Uterus (tissue), 3 donors: ENCODE measurements at regions not wholly inside any gene's neighbourhood (a gene's known extent, or its start where the extent isn't known, plus 50 kb on each side); places are given as distances from the start of the nearest gene placed in this dataset.

Experiments
- DNase-seq, 2 donors: peaks; one replicate each; pipeline ENCODE4 v3.0.0-alpha.2; 2019 to 2020
- H3K27ac ChIP-seq, 2 donors: fragments of 200-600 bp; sonication (generic); 1 replicate in 1 of 2; 2 replicates in 1 of 2; pipeline ENCODE4 v1.5.1; 2016 to 2018
- H3K27me3 ChIP-seq, 2 donors: fragments of 200-600 bp; sonication (generic); one replicate each; pipeline ENCODE4 v1.5.1; 2018 to 2019; ENCODE audit warnings: control low read depth in 1 of 2
- H3K36me3 ChIP-seq, 2 donors: fragments of 200-600 bp; sonication (generic); one replicate each; pipeline ENCODE4 v1.5.1; 2019; ENCODE audit warnings: control low read depth in 1 of 2
- H3K4me1 ChIP-seq, 2 donors: fragments of 200-600 bp; sonication (generic); one replicate each; pipeline ENCODE4 v1.5.1; 2018 to 2019; ENCODE audit warnings: control low read depth in 1 of 2
- H3K4me3 ChIP-seq, 2 donors: fragments of 200-600 bp; sonication (generic); 1 replicate in 1 of 2; 2 replicates in 1 of 2; pipeline ENCODE4 v1.5.1; 2018 to 2019; ENCODE audit warnings: mild to moderate bottlenecking in 1 of 2
- H3K9me3 ChIP-seq, 2 donors: fragments of 200-600 bp; sonication (generic); one replicate each; pipeline ENCODE4 v1.5.1; 2019; ENCODE audit warnings: control low read depth in 1 of 2
- CTCF ChIP-seq, 4 experiments: fragments of 200-600 bp in 2 of 4; fragments of 450-650 bp in 2 of 4; sonication (generic) in 2 of 4; IDR thresholded peaks; one replicate each; pipeline ENCODE4 v1.5.1; 2016 to 2019; ENCODE audit warnings: antibody characterized with exemption in 4 of 4, mild to moderate bottlenecking in 2 of 4, moderate library complexity in 1 of 4
- POLR2A ChIP-seq, 2 donors: fragments of 450-650 bp; IDR thresholded peaks; one replicate each; pipeline ENCODE4 v1.6.1; 2016; ENCODE audit warnings: antibody characterized with exemption in 2 of 2, mild to moderate bottlenecking in 1 of 2, moderate library complexity in 1 of 2
- intact Hi-C: fragments of 100-400 bp; cut with DNase I; formaldehyde crosslinking; loops from one replicate; pipeline ENCODE4 v1.15.1; 2023; ENCODE audit warnings: low total_unique reads
- donor health status: DM: yes; HTN: yes; CAD: no.

GRCh38 chr5:44497606-44498005 lies 108.4 kb upstream of the FGF10 start:
- H3K27me3 ChIP-seq = no peaks in the 10 kb centered on the region
- H3K4me1 ChIP-seq = no peaks in the 10 kb centered on the region
- H3K9me3 ChIP-seq = no peaks in the 10 kb centered on the region
- H3K4me3 ChIP-seq = no peak overlapping the region
- H3K36me3 ChIP-seq = no peaks in the 10 kb centered on the region
- TF ChIP-seq CTCF (IDR thresholded peaks at IDR 0.05) (no peak), POLR2A (IDR thresholded peaks at IDR 0.05) (no peak)
- intact Hi-C loops = no loop called here
- H3K27ac ChIP-seq = no peak overlapping the region
- DNase-seq = no peak

DNA sequence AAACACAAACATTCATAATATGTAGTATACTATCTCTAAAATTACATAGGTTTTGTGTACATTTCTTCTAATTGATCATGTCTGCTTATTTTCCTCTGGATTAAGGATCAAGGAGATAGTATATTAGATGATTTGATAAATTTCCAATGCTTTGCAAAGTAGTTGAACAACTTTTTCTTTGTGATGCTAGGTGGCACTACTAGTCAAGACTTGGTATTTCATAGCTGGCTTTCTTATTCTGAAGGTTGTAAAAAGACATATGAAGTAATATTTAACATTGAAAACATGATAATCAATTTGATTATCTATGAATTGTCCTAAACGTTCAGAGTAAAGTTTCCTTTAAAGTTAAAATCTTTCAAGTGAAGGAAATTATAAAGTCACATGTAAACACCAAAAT lies 106.1 kb upstream of the FGF10 start:
- Histone ChIP-seq H3K27me3 (no peaks in the 10 kb centered on the region), H3K4me1 (no peaks in the 10 kb centered on the region), H3K9me3 (no peaks in the 10 kb centered on the region), H3K36me3 (no peaks in the 10 kb centered on the region), H3K4me3 (no peak overlapping the region), H3K27ac (no peak overlapping the region)
- intact Hi-C loops = no loop called here
- no peak for TF ChIP-seq POLR2A (IDR thresholded peaks at IDR 0.05)
- no peak for TF ChIP-seq CTCF (IDR thresholded peaks at IDR 0.05)
- no peak for DNase-seq

- H3K36me3 ChIP-seq = no peaks in the 10 kb centered on the region
- no peaks in the 10 kb centered on the region for H3K4me1 ChIP-seq
- no peaks in the 10 kb centered on the region for H3K27me3 ChIP-seq
Measured at GRCh38 chr5:44489759-44490158, 100.5 kb upstream of the FGF10 start.

DNA sequence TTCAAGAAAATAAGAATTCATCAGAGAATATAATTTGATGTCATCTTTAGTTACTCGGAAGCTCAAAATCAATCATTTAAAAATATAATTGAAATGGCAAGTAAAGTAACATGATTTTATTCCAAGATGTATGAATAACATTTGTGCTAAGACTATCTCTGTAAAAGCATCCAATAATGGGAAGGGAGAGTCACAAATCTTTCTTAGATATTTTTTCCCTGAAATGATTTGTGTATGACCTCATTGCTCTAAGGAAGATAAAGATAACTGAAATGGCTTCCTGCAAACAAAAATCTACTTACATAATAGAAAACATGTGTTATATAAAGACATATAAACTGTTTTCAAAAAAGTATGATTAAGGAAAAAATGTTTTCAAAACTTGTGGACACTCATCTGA lies 97.4 kb upstream of the FGF10 start:
- Histone ChIP-seq H3K27me3 (no peaks in the 10 kb centered on the region), H3K27ac (no peak overlapping the region), H3K4me3 (no peak overlapping the region), H3K36me3 (no peaks in the 10 kb centered on the region), H3K9me3 (no peaks in the 10 kb centered on the region), H3K4me1 (no peaks in the 10 kb centered on the region)
- no peak for DNase-seq
- intact Hi-C loops = no loop called here
- TF ChIP-seq CTCF (IDR thresholded peaks at IDR 0.05) (no peak), POLR2A (IDR thresholded peaks at IDR 0.05) (no peak)

More at GRCh38 chr5:44489759-44490158, 100.5 kb upstream of the FGF10 start:
- H3K9me3 ChIP-seq = no peaks in the 10 kb centered on the region
- DNase-seq = no peak
- H3K4me3 ChIP-seq = no peak overlapping the region
- H3K27ac ChIP-seq = no peak overlapping the region
- intact Hi-C loops = no loop called here
- no peak for TF ChIP-seq CTCF (IDR thresholded peaks at IDR 0.05)
- no peak for TF ChIP-seq POLR2A (IDR thresholded peaks at IDR 0.05)

- TF ChIP-seq POLR2A (IDR thresholded peaks at IDR 0.05) (no peak), CTCF (IDR thresholded peaks at IDR 0.05) (no peak)
Measured at GRCh38 chr5:44454002-44454401, 64.8 kb upstream of the FGF10 start.

More at GRCh38 chr5:44454002-44454401, 64.8 kb upstream of the FGF10 start:
- H3K9me3 ChIP-seq = no peaks in the 10 kb centered on the region
- intact Hi-C loops = no loop called here
- H3K36me3 ChIP-seq = no peaks in the 10 kb centered on the region
- H3K27ac ChIP-seq = no peak overlapping the region
- DNase-seq = no peak
- H3K4me1 ChIP-seq = no peaks in the 10 kb centered on the region
- no peak overlapping the region for H3K4me3 ChIP-seq
- H3K27me3 ChIP-seq = no peaks in the 10 kb centered on the region
